Adrenal gland (tissue), 9 donors: ENCODE measurements at regions not wholly inside any gene's neighbourhood (a gene's known extent, or its start where the extent isn't known, plus 50 kb on each side); places are given as distances from the start of the nearest gene placed in this dataset.

ENCODE experiments used
- DNase-seq, 7 donors: peaks; one replicate each; pipeline ENCODE4 v3.0.0-alpha.2; 2019 to 2020
- H3K27ac ChIP-seq, 5 donors: fragments of 200-600 bp; sonication (generic) in 4 of 5; 1 replicate in 3 of 5; 2 replicates in 2 of 5; pipeline versions ENCODE4 v1.5.1 to v1.8.0; 2016 to 2020; ENCODE audit warnings: mild to moderate bottlenecking in 1 of 5
- H3K27me3 ChIP-seq: fragments of 200-600 bp; 2 replicates; pipeline ENCODE4 v1.8.0; 2021
- H3K36me3 ChIP-seq, 2 donors: fragments of 200-600 bp; replicated peaks in 1 of 2; 1 replicate in 1 of 2; 2 replicates in 1 of 2; pipeline versions ENCODE4 v1.5.1 to v1.8.0; 2018 to 2022
- H3K4me1 ChIP-seq, 2 donors: fragments of 200-600 bp; replicated peaks in 1 of 2; 1 replicate in 1 of 2; 2 replicates in 1 of 2; pipeline versions ENCODE4 v1.5.1 to v1.8.0; 2018 to 2021
- H3K4me3 ChIP-seq, 4 donors: fragments of 200-600 bp; sonication (generic) in 3 of 4; one replicate each; pipeline ENCODE4 v1.5.1; 2016 to 2018
- H3K9me3 ChIP-seq, 3 donors: fragments of 200-600 bp; sonication (generic) in 1 of 3; replicated peaks in 1 of 3; 1 replicate in 2 of 3; 2 replicates in 1 of 3; pipeline versions ENCODE4 v1.5.1 to v1.8.0; 2016 to 2021
- POLR2A ChIP-seq, 2 donors: fragments of 450-650 bp; IDR thresholded peaks; one replicate each; pipeline ENCODE4 v1.6.1; 2017; ENCODE audit warnings: antibody characterized with exemption in 2 of 2, mild to moderate bottlenecking in 2 of 2, moderate library complexity in 1 of 2
- WGBS, 4 donors: extraction: QIAGEN DNeasy Blood & Tissue Kit in 2 of 4; methylation state at CpG; one replicate each; pipeline versions ENCODE4 v1.1.5 to v1.1.7; 2013 to 2017; 5-methylcytosine and 5-hydroxymethylcytosine counted together
- intact Hi-C, 2 donors: fragments of 100-400 bp; cut with DNase I; formaldehyde crosslinking; loops; one replicate each; pipeline versions ENCODE4 v1.14.1 to v1.15.0; 2022 to 2023
- TF ChIP-seq, protein P1 (sequence below), 6 experiments: fragments of 450-650 bp in 4 of 6; fragments of 200-600 bp in 2 of 6; sonication (generic) in 1 of 6; IDR thresholded peaks; 1 replicate in 5 of 6; 2 replicates in 1 of 6; pipeline versions ENCODE4 v1.5.1 to v1.8.0; 2016 to 2021; ENCODE audit warnings: antibody characterized with exemption in 6 of 6, mild to moderate bottlenecking in 2 of 6, moderate library complexity in 1 of 6
- donor health status: healthy with polysubstance abuse.
- donor health status: Bipolar disorder and iron deficiency.
- donor health status: DM: yes; HTN: yes; CAD: no.
- donor health status: DM: no; HTN: no; CAD: no.
- donor health status: DM: no; HTN: no; CAD: no.

DNA sequence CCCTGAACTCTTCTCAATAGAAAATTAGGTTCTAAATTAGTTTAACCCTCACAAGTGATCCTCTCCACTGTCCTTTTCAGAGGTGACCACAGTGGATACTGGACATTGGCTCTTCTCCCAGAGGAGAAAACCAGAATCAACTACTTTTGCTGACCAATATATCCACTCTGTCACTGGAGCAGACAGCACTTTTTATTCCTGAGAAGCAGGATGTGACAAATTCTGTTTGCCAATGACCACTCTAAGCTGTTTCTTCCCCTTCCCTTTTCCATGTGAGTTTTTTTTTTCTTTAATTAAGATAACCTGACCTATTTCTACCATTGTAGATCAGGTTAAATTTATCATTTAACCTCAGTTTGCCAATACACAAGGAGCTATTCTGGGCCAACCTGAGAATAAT is 79.7 kb upstream of the ZNF280D start:
- no peak overlapping the region for H3K4me3 ChIP-seq
- no peaks in the 10 kb centered on the region for H3K27me3 ChIP-seq
- H3K9me3 ChIP-seq, result peaks cover 0 to 3% (median 0%) of the 10 kb centered on the region in 3 donors
- no peaks in the 10 kb centered on the region for H3K36me3 ChIP-seq
- TF ChIP-seq POLR2A (IDR thresholded peaks at IDR 0.05), result no peak
- TF ChIP-seq, protein P1, sequence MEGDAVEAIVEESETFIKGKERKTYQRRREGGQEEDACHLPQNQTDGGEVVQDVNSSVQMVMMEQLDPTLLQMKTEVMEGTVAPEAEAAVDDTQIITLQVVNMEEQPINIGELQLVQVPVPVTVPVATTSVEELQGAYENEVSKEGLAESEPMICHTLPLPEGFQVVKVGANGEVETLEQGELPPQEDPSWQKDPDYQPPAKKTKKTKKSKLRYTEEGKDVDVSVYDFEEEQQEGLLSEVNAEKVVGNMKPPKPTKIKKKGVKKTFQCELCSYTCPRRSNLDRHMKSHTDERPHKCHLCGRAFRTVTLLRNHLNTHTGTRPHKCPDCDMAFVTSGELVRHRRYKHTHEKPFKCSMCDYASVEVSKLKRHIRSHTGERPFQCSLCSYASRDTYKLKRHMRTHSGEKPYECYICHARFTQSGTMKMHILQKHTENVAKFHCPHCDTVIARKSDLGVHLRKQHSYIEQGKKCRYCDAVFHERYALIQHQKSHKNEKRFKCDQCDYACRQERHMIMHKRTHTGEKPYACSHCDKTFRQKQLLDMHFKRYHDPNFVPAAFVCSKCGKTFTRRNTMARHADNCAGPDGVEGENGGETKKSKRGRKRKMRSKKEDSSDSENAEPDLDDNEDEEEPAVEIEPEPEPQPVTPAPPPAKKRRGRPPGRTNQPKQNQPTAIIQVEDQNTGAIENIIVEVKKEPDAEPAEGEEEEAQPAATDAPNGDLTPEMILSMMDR (IDR thresholded peaks at IDR 0.05), result no peak
- H3K27ac ChIP-seq, result peak overlapping the region in 2 of 5 donors; percentile 35 to 58
- no peak for DNase-seq
- H3K4me1 ChIP-seq, result no peaks in the 10 kb centered on the region
- intact Hi-C loops, result no loop called here

DNA sequence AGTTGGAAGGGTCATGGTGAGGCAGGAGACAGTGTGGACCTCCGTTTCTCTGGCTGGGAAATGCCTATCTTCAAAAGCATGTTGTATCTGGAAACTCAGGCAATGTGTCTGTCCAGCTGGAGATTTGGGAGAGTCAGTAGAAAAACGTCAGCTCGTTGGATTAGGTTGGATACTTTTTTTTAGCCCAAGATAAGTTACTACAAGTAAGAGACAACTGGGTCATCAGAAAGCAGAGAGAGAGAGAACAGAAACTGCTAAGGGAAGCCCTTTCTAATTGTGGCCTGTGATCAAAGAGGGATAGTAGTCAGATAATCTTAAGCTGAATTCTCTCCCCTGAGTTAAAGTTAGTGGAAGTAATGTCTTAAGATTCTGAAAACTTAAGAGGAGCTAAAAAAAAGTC is 78.9 kb upstream of the ZNF280D start:
- H3K4me1 ChIP-seq, result no peaks in the 10 kb centered on the region
- no peaks in the 10 kb centered on the region for H3K27me3 ChIP-seq
- DNase-seq, result no peak
- peaks cover 0 to 8% (median 0%) of the 10 kb centered on the region in 3 donors for H3K9me3 ChIP-seq
- H3K27ac ChIP-seq, result peak overlapping the region in 2 of 5 donors; percentile 35 to 58
- WGBS, 4 donors, result 49 to 62% (median 61%) methylated on average over 3 of the region's 3 CpGs
- intact Hi-C loops, result no loop called here
- H3K4me3 ChIP-seq, result no peak overlapping the region
- H3K36me3 ChIP-seq, result no peaks in the 10 kb centered on the region
- no peak for TF ChIP-seq POLR2A (IDR thresholded peaks at IDR 0.05)
- TF ChIP-seq, protein P1 (IDR thresholded peaks at IDR 0.05), result no peak

DNA sequence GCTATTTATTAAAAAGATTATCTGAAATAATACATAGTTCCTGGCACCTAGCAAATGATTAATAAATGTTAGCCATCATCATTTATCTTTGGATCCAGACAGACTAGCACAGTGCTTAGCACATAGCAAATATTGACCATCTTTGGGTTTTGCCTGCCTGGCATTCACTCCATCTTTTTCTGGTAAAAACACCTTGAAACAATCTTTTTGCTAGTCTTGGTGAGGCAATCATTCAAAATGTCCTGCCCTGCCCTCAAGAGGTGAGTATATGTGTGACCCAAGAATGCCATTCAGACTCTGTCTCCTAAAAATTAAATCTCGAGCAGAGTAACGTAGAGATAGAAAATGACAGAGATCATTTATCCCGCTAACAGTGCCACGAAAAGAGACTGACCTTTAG is 78.3 kb upstream of the ZNF280D start:
- no peak overlapping the region for H3K4me3 ChIP-seq
- peak overlapping the region in 1 of 5 donors; percentile 13 for H3K27ac ChIP-seq
- intact Hi-C loops, result no loop called here
- H3K27me3 ChIP-seq, result no peaks in the 10 kb centered on the region
- 81 to 88% (median 85%) methylated on average over 4 of the region's 4 CpGs for WGBS, 4 donors
- TF ChIP-seq, protein P1 (IDR thresholded peaks at IDR 0.05), result no peak
- TF ChIP-seq POLR2A (IDR thresholded peaks at IDR 0.05), result no peak
- no peaks in the 10 kb centered on the region for H3K36me3 ChIP-seq
- no peaks in the 10 kb centered on the region for H3K4me1 ChIP-seq
- DNase-seq, result no peak
- H3K9me3 ChIP-seq, result peaks cover 0 to 8% (median 0%) of the 10 kb centered on the region in 3 donors

DNA sequence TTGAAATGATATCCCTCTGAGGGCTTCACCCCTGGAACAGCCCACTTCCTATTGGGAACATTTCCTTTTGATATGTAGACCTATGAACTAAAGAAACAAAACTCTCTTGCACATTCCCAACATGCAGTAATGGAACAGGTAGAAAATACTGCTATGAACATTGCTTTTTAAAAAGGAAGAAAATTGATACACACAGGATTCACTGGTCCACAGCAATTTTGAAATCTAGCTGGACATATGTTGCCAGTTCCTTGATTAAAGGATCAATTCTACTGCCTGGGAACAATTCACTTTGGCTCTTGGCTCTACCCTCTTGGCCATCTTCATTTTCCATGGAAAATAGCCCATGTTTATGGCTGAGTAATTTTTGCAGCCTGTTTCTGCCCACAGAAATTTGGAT is 74.9 kb upstream of the ZNF280D start:
- Histone ChIP-seq H3K27me3 (no peaks in the 10 kb centered on the region), H3K27ac (no peak overlapping the region), H3K36me3 (no peaks in the 10 kb centered on the region), H3K9me3 (peaks cover 0 to 8% (median 0%) of the 10 kb centered on the region in 3 donors), H3K4me3 (no peak overlapping the region), H3K4me1 (peaks cover 0 to 4% of the 10 kb centered on the region in 2 donors)
- no peak for TF ChIP-seq POLR2A (IDR thresholded peaks at IDR 0.05)
- TF ChIP-seq, protein P1 (IDR thresholded peaks at IDR 0.05), result no peak
- intact Hi-C loops, result no loop called here
- no peak for DNase-seq
